HEK293T (cell line): ENCODE measurements at regions not wholly inside any gene's neighbourhood (a gene's known extent, or its start where the extent isn't known, plus 50 kb on each side); places are given as distances from the start of the nearest gene placed in this dataset.

Experiments
- CTCF ChIA-PET: fragments of 350-600 bp; formaldehyde crosslinking; extraction: SDS; loops from one replicate; lab custom pipeline; 2021; ENCODE audit warnings: antibody characterized with exemption, inconsistent platforms; lab: Yijun Ruan, JAX
- POLR2A ChIA-PET: fragments of 350-600 bp; formaldehyde crosslinking; extraction: SDS; loops from one replicate; lab custom pipeline; 2020; ENCODE audit warnings: antibody characterized with exemption, inconsistent platforms; lab: Yijun Ruan, JAX
- DNase-seq: peaks from one replicate; pipeline ENCODE4 v3.0.0; 2012; ENCODE audit warnings: mixed read lengths; ENCODE audit errors: extremely low spot score
- ARNT ChIP-seq: fragments of 450-650 bp; IDR thresholded peaks from 2 replicates; pipeline ENCODE4 v1.6.1; 2017; ENCODE audit warnings: mild to moderate bottlenecking
- BHLHE40 ChIP-seq: fragments of 450-650 bp; IDR thresholded peaks from 2 replicates; pipeline ENCODE4 v1.6.1; 2016; ENCODE audit warnings: mild to moderate bottlenecking, moderate library complexity, borderline replicate concordance
- CTBP1 ChIP-seq: fragments of 450-650 bp; IDR thresholded peaks from 2 replicates; pipeline ENCODE4 v1.6.1; 2016; ENCODE audit warnings: borderline replicate concordance
- ELF4 ChIP-seq: fragments of 450-650 bp; IDR thresholded peaks from 2 replicates; pipeline ENCODE4 v1.6.1; 2017; ENCODE audit warnings: antibody characterized with exemption
- FOXA1 ChIP-seq: fragments of 450-650 bp; IDR thresholded peaks from 2 replicates; pipeline ENCODE4 v1.6.1; 2016; ENCODE audit warnings: mild to moderate bottlenecking
- FOXK2 ChIP-seq: fragments of 450-650 bp; IDR thresholded peaks from 2 replicates; pipeline ENCODE4 v1.6.1; 2016; ENCODE audit warnings: mild to moderate bottlenecking
- FOXM1 ChIP-seq: fragments of 450-650 bp; IDR thresholded peaks from 2 replicates; pipeline ENCODE4 v1.6.1; 2017; ENCODE audit warnings: mild to moderate bottlenecking, borderline replicate concordance
- HDGF ChIP-seq: fragments of 450-650 bp; IDR thresholded peaks from 2 replicates; pipeline ENCODE4 v1.6.1; 2017; ENCODE audit warnings: antibody characterized with exemption, borderline replicate concordance
- L3MBTL2 ChIP-seq: fragments of 450-650 bp; conservative IDR thresholded peaks from 2 replicates; pipeline ENCODE4 v1.6.1; 2016; ENCODE audit warnings: mild to moderate bottlenecking
- LEF1 ChIP-seq: fragments of 450-650 bp; IDR thresholded peaks from 2 replicates; pipeline ENCODE4 v1.6.1; 2017; ENCODE audit warnings: mild to moderate bottlenecking, borderline replicate concordance
- NFRKB ChIP-seq: fragments of 450-650 bp; IDR thresholded peaks from 2 replicates; pipeline ENCODE4 v1.6.1; 2016; ENCODE audit warnings: mild to moderate bottlenecking, moderate library complexity
- SP1 ChIP-seq: fragments of 450-650 bp; IDR thresholded peaks from 2 replicates; pipeline ENCODE4 v1.6.1; 2017
- SUZ12 ChIP-seq: fragments of 450-650 bp; IDR thresholded peaks from 2 replicates; pipeline ENCODE4 v1.6.1; 2016; ENCODE audit warnings: mild to moderate bottlenecking
- TARDBP ChIP-seq: fragments of 450-650 bp; IDR thresholded peaks from 2 replicates; pipeline ENCODE4 v1.6.1; 2016
- ZNF384 ChIP-seq: fragments of 450-650 bp; IDR thresholded peaks from 2 replicates; pipeline ENCODE4 v1.6.1; 2016
- TF ChIP-seq, protein P1 (sequence below): fragments of 450-650 bp; IDR thresholded peaks from 2 replicates; pipeline ENCODE4 v1.6.1; 2016

DNA sequence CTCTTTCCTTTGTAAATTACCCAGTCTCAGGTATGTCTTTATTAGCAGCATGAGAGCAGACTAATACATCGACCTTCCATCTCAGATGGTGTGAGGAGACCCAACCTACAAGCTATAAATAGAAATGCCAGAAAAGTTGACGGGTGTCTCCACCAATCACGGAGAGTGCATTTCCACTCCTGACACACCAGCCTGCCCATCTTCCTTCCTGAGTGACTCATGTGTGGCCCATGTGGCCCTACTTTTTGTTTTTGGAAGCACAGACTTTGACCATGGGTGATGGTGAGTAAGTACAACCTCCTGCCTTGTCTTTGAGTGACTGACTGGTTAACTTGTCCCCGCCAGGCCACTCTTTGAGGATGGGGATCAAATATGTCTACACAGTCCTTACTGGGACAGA lies 147.0 kb downstream of the OAT start:
- no peak for DNase-seq
- ChIA-PET CTCF (no interaction called here), POLR2A (no interaction called here)
- TF ChIP-seq SP1 (no peak), FOXK2 (no peak), ELF4 (no peak), ARNT (no peak), NFRKB (no peak), BHLHE40 (no peak), FOXA1 (no peak), CTBP1 (no peak), LEF1 (no peak), ZNF384 (no peak)

GRCh38 chr10:124270530-124271327 lies 148.0 kb downstream of the OAT start:
- no peak for DNase-seq
- TF ChIP-seq SP1 (no peak), BHLHE40 (no peak), ARNT (no peak), CTBP1 (no peak), L3MBTL2 (no peak), LEF1 (no peak), HDGF (no peak), TARDBP (no peak), SUZ12 (no peak), FOXA1 (no peak), ELF4 (no peak), ZNF384 (no peak), FOXK2 (no peak), FOXM1 (no peak)
- ChIA-PET POLR2A (no interaction called here), CTCF (interaction anchor here (0.7 kb wide), 1 partner anchor 62 kb away, joined by 4 read pairs; no protein-coding TSS in a partner anchor)

GRCh38 chr10:124268976-124269375 lies 149.7 kb downstream of the OAT start:
- no peak for DNase-seq
- TF ChIP-seq SP1: no peak
- no peak for TF ChIP-seq NFRKB
- no peak for TF ChIP-seq L3MBTL2
- no peak for TF ChIP-seq LEF1
- TF ChIP-seq CTBP1: no peak
- TF ChIP-seq, protein P1, sequence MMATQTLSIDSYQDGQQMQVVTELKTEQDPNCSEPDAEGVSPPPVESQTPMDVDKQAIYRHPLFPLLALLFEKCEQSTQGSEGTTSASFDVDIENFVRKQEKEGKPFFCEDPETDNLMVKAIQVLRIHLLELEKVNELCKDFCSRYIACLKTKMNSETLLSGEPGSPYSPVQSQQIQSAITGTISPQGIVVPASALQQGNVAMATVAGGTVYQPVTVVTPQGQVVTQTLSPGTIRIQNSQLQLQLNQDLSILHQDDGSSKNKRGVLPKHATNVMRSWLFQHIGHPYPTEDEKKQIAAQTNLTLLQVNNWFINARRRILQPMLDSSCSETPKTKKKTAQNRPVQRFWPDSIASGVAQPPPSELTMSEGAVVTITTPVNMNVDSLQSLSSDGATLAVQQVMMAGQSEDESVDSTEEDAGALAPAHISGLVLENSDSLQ: no peak
- no peak for TF ChIP-seq BHLHE40
- TF ChIP-seq ELF4: no peak
- no peak for TF ChIP-seq ARNT
- TF ChIP-seq SUZ12: no peak
- TF ChIP-seq ZNF384: no peak
- TF ChIP-seq FOXM1: no peak
- no peak for TF ChIP-seq TARDBP
- TF ChIP-seq FOXA1: no peak
- TF ChIP-seq HDGF: no peak
- no peak for TF ChIP-seq FOXK2
- ChIA-PET POLR2A (no interaction called here), CTCF (no interaction called here)

DNA sequence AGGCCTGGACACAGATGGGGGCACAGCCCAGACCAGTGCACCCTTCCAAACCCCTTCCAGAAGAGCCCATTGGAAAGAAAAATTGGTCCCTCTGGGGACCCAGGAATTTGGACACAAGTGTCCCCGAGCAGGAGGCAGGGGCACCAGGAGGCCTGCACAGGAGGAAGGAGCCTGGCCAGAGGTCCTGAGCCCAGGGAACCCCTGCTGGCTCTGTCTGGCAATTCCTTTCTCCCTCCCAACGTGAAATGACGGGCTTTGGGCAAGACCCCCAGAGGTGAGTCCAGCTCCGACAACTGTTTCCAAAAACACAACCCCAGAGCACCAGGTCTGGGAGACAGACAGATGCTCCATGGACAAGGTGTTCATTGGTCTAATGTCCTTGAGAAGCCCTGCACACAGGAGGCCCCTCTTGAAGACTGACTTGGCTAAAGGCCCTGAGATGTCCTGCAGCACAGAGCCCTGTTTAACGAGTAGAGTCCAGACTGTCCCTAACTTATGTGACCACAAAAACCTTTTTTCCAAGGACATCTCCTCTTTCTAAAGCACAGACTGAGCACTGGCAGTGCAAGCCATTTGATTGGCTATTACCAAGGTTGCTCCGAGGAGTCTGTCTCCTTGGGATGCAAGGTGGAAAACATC lies 150.7 kb downstream of the OAT start:
- CTCF ChIA-PET: interaction anchor here (1.0 kb wide), 1 partner anchor 121 kb away, joined by 3 read pairs; no protein-coding TSS in a partner anchor
- POLR2A ChIA-PET: no interaction called here
- TF ChIP-seq TARDBP: no peak
- no peak for TF ChIP-seq HDGF
- no peak for TF ChIP-seq L3MBTL2
- no peak for TF ChIP-seq FOXM1
- TF ChIP-seq SUZ12: no peak
- TF ChIP-seq CTBP1: no peak
- no peak for TF ChIP-seq NFRKB
- TF ChIP-seq LEF1: no peak
- TF ChIP-seq, protein P1: no peak
- no peak for TF ChIP-seq ZNF384
- TF ChIP-seq ARNT: no peak
- TF ChIP-seq ELF4: no peak
- no peak for TF ChIP-seq FOXK2
- TF ChIP-seq BHLHE40: no peak
- TF ChIP-seq SP1: no peak
- no peak for TF ChIP-seq FOXA1
- DNase-seq: no peak

GRCh38 chr10:124267231-124267885 lies 151.4 kb downstream of the OAT start:
- no peak for DNase-seq
- TF ChIP-seq HDGF (no peak), TARDBP (no peak), CTBP1 (no peak), FOXM1 (no peak), FOXK2 (no peak)
- TF ChIP-seq, protein P1: no peak
- ChIA-PET CTCF (interaction anchor here (1.0 kb wide), 1 partner anchor 122 kb away, joined by 3 read pairs; no protein-coding TSS in a partner anchor), POLR2A (no interaction called here)
